Testis (tissue), 2 donors: ENCODE measurements at regions not wholly inside any gene's neighbourhood (a gene's known extent, or its start where the extent isn't known, plus 50 kb on each side); places are given as distances from the start of the nearest gene placed in this dataset.

Experiments used
- CTCF ChIP-seq, 3 experiments: fragments of 450-650 bp in 2 of 3; fragments of 200-600 bp in 1 of 3; sonication (generic) in 1 of 3; IDR thresholded peaks; one replicate each; pipeline ENCODE4 v1.5.1; 2016 to 2019; ENCODE audit warnings: antibody characterized with exemption in 3 of 3, mild to moderate bottlenecking in 2 of 3, moderate library complexity in 1 of 3
- POLR2A ChIP-seq: fragments of 450-650 bp; IDR thresholded peaks from one replicate; pipeline ENCODE4 v1.6.1; 2017; ENCODE audit warnings: antibody characterized with exemption, mild to moderate bottlenecking, moderate library complexity

GRCh38 chr2:49318531-49318930, 164.2 kb upstream of the FSHR start:
- no peak for TF ChIP-seq CTCF (IDR thresholded peaks at IDR 0.05)
- no peak for TF ChIP-seq POLR2A
